Stimulated activated CD8-positive, alpha-beta memory T cell treated with anti-CD3 and anti-CD28 coated beads, Interleukin-7, amount 100 ng/mL, for 48 hours (primary cell): ENCODE measurements at regions not wholly inside any gene's neighbourhood (a gene's known extent, or its start where the extent isn't known, plus 50 kb on each side); places are given as distances from the start of the nearest gene placed in this dataset.

Experiments
- DNase-seq, 2 donors: peaks; one replicate each; pipeline ENCODE4 v3.0.0-alpha.2; 2020; ENCODE audit warnings: low read depth in 1 of 2; ENCODE audit errors: extremely low read depth in 1 of 2

DNA sequence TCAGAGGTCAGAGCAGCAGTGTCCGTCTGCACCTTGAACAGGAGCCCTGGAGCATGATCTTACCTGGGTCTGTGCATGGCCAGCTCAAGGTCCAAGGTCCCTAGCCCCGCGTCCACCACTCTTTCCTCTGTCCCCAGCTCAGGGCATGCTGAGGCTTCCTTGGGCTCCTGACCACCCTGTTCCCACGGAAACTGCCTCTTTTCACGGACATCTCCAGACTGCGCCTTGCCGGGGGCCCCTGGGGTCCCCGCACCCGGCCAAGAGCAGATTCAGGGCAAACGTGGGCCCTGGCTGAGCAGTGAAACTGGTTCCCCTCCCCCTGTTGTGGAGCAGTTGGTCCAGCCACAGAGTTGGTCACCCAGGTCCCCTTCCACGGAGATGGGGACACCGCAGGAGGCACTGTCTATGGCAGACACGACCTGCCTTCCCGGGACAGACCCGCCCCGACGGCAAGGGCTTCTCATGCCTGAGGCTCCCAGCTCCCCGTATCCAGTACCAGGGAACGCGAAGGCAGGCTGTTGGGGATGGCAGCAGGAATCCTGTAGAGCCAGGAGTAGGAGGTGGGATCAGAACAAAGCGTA, 217.4 kb upstream of the PPP2R2D start:
- DNase-seq: no peak

DNA sequence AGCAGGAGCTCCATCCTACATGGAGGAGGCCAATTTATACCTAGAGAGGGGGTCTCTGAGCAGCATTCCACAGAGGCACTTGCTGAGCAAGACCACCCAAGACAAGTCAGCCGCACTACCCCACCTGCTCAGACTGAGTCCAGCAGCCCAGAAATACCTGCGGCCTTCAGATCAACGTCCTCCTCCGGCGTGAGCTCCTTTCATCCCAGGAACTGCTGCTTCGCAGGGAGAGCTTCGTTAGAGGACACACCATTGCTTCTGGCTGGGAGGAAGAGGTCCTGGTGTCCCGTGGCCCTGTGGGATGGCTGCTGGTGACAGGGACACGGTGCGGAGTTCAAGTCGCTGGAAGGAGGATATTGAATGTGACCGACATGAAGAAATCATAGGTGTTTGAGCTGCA, 216.9 kb upstream of the PPP2R2D start:
- DNase-seq: no peak

DNA sequence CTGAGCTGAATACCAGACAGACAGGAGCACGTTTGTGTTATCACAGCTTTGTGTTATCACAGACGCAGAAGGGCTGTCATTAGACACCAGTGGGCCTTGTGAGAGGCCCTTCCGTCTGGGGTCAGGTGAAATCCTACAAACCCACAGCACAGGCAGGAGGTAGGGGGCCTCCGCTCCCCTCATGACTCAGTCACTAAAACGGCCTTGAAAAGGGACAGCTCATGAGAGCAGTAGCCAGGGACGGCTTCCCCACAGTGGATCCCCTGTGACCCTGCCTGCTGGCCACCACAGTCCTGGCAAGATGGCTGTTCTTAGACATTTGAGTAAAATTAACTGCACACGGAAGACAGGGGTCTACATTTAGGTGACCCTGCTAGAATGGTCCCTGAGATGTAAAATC, 215.8 kb upstream of the PPP2R2D start:
- no peak for DNase-seq

DNA sequence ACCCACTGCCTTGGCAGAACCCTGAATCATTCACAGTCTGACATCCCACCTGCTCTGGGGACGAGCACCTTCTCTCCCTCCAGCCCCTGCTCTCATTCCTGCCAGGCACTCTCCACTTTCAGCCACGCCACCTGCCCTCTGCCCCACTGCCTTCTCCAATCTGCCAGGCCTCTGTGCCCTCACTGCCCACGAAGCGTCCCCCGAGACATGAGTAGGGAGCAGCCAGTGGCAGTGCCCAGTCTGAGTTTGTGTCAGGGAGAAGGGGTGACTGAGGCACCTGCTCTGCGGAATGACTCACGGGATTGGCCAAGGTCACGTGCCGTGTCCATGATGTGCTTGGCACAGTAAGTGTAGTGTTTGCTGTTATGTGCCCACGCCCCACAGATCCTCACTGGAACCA, 215.2 kb upstream of the PPP2R2D start:
- DNase-seq: no peak

DNA sequence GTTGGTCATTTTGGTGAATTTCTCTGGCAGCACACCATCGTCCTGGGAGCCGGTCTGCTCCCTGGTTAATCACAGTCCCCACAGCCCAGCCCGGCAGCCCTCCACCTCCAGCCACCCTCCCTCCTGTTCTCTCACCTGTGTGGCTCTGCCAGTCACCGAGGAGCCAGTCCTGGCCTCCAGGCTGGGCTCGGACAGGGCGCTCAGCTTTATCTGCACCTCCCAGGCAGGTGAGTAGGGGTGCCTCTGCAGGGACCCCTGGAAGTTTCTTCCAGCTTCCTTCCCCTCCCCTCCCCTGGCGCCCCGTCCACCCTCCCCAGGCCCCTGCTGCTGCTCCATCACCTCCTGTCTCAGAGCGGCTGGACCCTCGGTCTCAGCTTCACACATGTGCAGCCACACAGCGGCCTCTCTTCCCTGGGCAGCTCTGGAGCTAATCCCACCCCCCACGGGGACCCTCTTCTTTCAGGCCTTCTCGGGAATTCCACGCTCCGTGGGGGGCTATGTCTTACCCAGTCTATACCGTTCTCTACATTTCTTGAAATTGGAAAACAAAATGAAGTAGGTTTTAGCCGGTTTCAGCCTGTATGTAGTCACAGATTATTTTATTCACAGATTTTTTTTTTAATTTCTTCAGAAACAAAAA, 213.9 kb upstream of the PPP2R2D start:
- DNase-seq: no peak

DNA sequence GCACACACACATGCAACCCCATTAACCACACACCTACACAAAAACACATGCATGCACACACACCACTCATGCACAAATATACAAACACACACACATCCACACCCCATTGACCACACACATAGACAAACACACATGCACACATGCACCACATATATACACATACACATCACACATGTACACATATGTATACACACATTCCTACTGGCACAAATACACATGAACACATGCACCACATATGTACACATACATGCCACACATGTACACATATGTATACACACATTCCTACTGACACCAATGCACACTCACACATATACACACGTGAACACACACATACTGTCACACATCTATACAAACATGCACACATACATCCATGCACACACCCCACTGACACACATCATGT, 212.5 kb upstream of the PPP2R2D start:
- DNase-seq: no peak

DNA sequence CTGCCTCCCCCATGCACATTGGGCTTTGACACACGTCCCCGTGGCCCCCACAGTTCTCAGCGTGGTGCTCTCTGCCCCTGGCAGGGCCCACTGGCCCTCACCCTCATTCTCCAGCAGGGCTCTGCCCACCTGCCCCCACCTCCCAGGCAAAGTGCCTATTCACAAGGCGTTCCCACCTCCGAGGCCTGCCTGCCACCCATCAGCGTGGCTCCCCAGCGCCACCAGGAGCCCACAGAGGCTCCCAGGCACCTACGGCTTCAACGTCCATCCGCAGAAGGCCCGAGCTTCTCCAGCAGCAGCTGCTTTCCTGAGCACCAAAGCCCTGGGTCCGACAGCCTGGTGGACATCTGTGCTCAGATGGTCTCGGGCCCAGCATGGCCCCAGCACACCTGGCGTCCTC, 211.8 kb upstream of the PPP2R2D start:
- DNase-seq: no peak

DNA sequence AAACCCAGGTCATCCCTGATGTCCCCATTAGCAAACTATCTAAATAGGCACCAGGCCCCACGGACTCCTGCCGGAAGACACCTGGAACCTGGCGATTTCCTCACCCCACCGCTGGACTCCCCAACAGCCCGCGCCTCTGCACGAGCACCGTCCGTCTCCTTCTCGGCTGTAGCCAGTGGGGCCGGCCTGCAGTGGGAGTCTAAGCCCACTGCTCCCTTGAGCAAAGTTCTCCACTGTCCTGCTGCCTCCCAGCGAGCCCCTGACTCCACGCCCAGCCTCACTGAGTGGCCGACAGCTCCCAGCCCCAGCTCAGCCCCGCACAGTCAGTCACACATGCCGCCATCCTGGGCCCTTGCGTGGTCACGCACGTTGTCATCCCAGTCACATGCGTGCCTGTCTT, 211.3 kb upstream of the PPP2R2D start:
- DNase-seq: no peak

DNA sequence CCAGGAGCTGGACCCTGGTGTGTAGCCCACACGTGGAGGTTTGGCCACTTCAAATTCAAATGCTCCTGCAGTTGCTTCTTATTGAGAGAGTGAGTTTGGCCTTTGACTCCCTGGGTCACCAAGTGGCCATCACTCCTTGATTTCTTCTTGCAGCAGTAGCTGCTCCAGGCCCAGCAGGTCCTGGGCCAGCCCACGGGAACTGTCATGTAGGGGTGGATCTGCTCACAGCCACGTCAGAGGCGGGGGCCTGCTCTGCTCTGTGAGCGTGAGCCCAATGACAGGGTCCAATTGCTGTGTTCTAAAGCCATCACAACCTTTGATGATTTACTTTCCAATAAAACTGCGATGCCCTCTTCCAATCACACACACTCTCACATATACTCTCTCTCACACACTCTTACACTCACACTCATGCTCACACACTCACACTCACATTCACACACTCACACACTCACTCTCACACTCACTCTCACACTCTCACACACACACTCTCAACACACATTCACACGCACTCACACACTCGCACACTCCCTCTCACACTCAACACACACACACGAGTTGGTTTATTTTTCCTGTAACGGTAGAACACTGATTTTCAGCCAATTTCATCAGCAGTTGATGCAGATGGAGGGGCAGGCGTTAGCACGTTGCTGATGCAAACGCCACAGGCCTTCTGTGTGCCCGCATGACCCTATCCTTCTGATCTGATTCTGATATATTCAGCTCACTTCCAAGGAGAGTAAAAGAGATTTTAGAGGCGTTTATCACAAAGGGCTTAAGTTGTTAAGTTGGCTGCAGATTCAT, 210.7 kb upstream of the PPP2R2D start:
- no peak for DNase-seq

DNA sequence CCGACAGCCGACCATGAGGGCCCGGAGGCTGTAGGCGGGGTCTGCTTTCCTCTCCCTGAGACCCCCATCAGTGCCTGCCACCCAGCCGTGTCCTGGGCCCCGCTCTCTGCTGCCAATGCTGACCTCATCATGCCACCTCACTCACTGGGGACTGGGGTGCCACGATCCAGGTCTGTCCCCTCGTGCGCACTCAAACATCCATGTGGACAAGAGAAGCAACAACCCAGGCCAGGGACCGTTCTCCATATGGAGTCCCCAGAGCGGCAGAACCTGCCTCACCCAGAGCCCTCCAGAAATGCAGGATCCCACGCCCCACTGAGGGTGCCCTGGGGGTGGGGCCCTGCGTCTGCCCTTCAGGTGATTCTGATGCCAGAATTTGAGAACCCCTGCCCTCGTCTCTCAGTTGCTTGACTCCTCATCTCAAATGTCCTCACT, 210.0 kb upstream of the PPP2R2D start:
- no peak for DNase-seq

DNA sequence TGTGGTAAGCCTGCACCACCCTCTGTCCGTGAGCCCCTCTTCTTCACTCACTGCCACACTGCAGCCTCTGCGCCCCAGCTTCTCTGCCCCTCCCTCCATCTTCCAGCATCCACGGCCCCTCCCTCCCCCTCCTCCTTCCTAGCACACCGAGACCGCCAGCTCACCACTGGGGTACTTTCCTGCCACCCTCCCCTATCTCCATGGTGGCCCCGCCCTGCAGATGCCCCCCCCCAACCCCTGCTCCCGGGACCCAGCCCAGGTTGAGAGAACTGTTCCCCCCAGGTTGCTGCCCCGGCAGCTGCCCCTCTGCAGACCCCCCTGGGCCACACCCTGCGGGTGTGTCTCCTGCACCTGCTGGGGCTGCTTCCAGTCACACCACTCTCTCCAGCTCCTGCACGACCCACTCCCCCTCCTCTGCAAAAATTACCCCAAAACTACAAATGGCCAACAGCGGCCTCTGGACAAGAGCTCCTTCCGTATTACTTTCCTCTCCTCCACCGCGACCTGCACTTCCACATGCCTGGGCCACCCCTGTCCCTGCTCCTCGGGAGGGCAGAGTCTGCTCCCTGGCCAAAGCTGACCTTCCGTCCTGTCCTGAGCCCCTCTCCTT, 209.2 kb upstream of the PPP2R2D start:
- DNase-seq: no peak

DNA sequence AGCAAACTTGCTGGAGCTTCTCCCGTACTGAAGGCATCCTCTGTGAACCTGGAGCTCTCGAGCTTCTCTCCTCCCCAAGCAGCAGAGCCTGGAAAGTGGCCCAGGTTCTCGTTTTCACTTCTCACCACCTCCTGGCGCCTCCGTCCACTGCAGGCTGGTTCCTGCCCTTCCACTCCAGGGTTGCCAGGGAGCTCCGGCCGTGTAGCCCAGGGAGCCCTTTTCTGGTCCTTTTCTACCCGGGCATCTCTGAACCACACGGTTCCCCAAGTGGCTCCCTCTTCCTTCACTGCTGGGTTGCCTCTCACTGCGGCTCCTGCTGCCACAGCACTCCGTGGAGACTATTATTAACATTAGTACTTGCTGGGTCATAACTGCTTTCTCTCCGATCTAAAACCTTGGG, 208.6 kb upstream of the PPP2R2D start:
- no peak for DNase-seq

DNA sequence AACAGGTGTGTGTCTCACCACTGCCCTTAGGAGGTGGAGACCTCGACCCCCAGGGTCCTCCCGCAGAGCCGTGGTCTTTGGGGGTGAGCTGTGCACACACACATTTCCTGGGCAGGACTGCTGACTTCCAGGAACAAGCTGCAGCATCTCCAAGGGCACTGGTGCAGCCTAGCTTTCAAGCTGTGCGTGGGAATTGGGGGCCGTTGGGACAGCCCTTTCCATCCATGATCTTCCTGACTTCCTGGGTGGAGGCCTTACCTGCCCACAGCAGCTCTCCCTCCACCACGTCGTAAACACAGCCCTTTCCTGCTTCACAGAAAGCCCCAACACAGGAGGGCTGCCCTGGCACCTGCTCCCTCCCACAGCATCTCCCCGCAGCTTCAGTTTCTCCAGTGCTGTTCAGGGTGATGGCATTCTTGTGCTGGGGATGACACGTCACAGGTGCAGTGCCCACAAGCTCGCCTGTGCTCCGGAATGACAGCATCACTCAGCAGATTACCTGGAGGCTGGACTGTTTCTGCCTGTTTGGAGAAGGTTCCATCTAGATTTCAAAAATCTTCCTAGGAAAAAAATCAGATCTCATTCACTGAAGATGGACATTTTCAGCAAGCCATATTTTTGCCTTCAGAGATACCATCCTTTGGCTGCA, 208.0 kb upstream of the PPP2R2D start:
- no peak for DNase-seq

DNA sequence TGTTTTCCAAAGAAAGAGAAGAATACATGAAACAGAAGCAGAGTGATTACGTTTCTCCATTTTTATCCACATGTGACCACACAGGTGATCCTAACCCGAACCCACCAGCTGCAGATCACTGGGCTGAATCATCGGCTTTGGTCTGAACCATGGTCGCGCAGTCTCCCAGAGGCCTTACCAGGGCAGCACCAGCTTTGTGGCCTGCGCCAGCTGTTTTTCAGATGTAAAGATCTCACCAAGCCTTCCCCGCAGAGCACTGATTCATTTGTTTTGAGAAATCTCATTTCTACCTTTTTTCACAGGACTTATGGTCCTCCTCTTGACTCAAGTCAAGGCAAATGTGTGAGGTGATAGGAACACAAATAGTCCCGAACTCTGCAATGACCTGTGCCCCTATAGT, 207.0 kb upstream of the PPP2R2D start:
- DNase-seq: no peak

DNA sequence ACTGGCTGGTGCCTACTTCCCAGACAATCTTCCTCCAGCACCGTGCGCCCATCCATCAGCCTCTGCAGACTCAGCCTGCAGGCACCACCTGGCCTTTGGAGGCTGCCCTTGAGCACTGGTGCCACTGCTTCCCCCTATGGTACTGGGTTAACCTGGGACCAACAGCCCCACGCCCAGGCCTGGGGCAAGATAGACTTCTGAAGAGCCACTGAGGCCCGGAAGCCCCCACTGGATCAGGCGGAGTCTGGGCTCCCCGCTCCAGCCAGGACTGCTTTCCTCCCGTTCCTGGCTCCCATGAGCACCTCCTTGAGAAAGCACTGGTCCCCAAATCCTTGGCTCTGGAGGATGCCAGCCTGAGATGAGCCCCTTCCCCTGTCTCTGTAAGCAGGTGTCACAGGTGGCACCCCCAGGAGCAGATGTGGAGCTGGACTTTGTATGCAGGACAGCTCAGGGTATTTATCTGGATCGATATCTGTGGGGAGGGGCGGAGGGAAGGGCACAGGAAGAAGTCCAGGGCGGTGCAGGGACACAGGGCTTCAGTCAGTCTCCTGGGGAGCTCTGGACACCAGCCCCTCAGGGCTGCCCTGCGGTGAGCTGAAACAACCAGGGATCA, 206.5 kb upstream of the PPP2R2D start:
- DNase-seq: no peak

DNA sequence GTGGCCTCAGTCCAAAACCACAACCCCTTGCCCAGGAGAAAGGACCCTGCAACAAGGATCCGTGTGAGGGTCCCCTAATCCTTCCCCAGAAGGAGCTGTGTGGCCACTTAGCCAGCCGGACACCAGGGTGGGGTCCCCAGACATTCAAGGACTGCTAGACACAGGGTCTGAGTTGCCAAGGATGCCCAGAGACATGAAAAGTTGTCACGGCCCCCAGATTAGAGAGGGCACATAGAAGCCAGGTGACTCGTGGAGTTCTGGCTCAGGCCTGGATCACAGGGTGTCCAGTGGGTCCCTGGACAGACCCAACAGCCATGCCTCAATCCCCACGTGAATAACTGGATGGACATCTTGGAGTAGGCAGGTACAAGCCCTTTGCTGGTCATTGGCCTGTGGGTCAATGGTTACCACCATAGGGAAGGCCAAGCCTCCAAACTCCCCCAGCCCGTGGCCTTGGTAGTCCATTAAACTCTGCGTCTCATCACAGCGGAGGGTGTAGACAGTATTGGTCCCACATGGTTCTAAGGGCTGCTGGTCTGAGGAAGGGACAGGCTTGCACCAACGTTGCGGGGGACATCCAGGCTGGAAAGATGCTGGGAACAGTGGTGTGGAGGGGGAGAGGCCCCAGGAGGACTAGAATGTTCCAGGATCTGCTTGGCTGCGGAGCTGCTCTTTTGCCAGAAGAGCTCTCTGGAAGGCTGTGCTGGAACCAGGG, 205.9 kb upstream of the PPP2R2D start:
- DNase-seq: no peak

DNA sequence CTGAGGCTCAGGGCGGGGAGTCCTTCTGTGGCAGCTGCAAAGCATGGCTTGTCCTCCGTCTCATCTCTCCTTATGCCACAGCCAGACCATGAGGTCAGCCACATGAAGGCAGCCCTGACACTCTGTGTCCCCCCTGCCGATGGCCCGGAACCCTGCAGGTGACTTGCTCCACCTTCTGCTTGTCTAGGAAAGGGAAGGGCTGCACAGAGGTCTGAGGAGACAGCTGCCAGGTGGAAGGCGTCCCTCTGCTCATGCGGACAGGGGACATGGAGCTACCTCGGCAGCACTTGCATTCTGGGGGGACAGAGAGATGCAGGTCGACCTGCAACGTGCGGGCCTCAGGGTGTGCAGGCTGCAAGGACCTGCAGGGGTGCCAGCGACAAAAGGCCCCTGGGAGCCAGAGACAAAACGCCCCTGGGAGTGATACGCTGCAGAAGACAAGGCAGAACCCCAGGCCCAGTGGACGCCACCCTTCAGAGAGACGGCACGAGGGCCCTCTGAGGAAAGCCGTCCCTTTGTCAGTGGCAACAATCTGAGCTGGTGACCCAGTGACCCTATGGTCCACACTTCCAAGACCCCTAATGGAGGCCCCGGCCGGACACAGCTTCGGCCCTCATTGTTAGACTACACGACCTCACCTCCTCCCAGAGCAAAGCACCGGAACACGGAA, 205.2 kb upstream of the PPP2R2D start:
- no peak for DNase-seq

DNA sequence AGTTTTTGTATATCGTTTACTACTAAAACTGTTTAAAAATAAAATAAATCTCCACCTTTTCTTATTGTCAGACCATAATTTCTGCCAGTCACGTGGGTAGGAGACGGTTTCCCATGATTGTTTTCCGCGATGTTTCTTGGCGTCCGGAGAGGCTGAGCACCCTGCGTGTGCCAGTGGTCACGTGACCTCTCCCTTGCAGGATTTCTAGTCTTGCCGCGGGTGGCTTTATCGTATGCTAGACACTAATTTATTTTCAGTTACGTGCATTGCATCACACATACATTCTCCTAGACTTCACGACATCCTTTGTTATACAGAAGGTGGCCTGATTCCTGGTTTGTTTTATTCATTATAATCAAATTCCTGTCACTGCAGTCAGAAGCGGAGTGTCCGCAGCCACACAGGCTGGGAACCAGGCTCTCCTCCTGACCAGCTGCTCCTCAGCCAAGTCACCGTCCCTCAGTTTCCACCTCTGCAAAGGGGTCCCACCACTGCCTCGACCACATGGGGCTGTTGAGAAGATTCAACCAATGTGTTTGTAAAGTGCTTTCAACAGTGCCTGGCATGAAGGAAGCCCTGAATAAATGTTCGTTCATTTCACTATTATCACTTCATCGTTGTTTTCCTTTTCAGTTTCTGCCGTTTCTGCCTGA, 203.2 kb upstream of the PPP2R2D start:
- no peak for DNase-seq

DNA sequence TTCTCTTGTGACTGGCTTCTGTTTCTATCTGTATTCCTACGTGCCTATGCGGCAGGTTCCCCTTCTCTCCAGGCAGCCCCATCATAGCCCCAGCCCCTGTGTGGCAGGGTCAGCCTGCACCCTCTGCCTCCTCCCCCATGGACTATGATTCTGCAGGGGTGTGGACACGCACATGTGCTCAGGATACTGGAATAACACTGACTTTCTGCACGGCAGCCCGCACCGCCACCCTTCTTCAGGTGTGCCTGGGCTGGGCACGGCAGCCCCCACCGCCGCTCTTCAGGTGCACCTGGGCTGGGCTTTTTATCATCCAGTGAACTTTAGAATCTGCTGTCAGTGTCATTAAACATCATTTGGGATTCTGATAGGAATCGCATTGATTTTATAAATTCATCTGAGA, 202.6 kb upstream of the PPP2R2D start:
- no peak for DNase-seq
